GM20000 (cell line): ENCODE measurements at regions not wholly inside any gene's neighbourhood (a gene's known extent, or its start where the extent isn't known, plus 50 kb on each side); places are given as distances from the start of the nearest gene placed in this dataset.
"Not testable (repeated sequence)": the region's sequence is repeated elsewhere in the genome, so short reads cannot be mapped to it uniquely, and the experiment has no call there.

Source experiments
- DNase-seq: peaks from one replicate; pipeline ENCODE4 v3.0.0; 2012; ENCODE audit warnings: low spot score
- TF ChIP-seq, protein P1 (sequence below): IDR thresholded peaks from 2 replicates; pipeline ENCODE4 v1.5.1; 2012; ENCODE audit warnings: mild to moderate bottlenecking, control low read depth; ENCODE audit errors: extremely low read depth, missing control alignments

GRCh38 chr2:38243186-38243880 lies 133.7 kb downstream of the ATL2 start:
- TF ChIP-seq, protein P1, sequence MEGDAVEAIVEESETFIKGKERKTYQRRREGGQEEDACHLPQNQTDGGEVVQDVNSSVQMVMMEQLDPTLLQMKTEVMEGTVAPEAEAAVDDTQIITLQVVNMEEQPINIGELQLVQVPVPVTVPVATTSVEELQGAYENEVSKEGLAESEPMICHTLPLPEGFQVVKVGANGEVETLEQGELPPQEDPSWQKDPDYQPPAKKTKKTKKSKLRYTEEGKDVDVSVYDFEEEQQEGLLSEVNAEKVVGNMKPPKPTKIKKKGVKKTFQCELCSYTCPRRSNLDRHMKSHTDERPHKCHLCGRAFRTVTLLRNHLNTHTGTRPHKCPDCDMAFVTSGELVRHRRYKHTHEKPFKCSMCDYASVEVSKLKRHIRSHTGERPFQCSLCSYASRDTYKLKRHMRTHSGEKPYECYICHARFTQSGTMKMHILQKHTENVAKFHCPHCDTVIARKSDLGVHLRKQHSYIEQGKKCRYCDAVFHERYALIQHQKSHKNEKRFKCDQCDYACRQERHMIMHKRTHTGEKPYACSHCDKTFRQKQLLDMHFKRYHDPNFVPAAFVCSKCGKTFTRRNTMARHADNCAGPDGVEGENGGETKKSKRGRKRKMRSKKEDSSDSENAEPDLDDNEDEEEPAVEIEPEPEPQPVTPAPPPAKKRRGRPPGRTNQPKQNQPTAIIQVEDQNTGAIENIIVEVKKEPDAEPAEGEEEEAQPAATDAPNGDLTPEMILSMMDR, result no peak
- DNase-seq, result no peak

DNA sequence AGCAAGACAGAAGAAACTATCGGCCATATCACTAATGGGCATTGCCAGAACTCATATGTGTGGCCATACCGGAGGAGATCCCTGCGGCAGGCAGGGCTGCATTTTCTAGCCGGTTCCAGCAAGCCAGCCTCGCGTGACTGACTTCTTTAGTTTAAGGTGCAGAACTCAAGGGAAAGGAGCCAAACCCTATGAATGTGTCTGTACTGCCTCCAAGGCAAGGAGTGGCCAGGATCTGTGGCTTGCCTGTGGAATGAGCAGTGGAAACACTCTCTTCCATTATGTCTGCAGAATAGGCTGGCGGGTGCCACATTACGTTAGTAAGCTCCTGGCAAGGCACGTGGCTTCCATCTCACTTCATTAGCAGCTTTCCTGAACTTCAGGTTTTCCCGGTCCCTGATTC lies 137.6 kb downstream of the ATL2 start:
- TF ChIP-seq, protein P1, result no peak
- DNase-seq, result no peak

DNA sequence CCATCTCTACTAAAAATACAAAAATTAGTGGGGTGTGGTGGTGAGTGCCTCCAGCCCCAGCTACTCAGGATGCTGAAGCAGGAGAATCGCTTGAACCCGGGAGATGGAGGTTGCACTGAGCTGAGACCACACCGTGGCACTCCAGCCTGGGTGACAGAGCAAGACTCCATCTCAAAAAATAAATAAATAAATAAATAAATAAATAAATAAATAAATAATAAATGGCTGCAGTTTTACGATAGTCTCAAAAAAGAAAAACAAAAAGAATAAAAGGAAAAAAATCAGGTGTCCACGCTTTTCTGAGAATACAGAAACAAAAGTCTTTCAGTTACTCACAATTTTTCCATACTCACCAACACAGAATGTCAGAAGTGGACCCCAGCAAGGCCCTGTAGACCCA lies 138.4 kb downstream of the ATL2 start:
- DNase-seq, result not testable (repeated sequence)

GRCh38 chr2:38237311-38237710 lies 139.8 kb downstream of the ATL2 start:
- TF ChIP-seq, protein P1, result no peak
- no peak for DNase-seq

- TF ChIP-seq, protein P1, result no peak
- no peak for DNase-seq
Observed at GRCh38 chr2:38233231-38233983, 143.7 kb downstream of the ATL2 start.

DNA sequence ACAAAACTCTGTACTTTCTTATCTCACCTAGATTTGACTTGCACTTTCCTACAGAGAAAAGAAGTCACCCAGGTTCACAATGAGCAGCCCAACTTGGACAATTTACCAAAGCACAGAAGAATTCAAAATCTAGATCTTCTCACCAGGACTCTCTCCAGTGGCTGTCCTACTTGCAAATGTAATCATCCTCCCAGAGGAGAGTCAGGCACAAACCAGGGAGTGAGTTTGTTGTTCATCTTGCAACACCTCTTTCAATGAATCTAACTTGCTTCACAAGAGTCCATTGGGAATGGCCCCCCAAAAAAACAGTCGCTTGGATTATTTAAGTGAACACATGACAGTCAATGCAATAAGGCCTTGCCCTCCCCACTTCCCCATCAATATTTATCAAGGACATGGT lies 144.6 kb downstream of the ATL2 start:
- no peak for DNase-seq
- TF ChIP-seq, protein P1, result no peak

DNA sequence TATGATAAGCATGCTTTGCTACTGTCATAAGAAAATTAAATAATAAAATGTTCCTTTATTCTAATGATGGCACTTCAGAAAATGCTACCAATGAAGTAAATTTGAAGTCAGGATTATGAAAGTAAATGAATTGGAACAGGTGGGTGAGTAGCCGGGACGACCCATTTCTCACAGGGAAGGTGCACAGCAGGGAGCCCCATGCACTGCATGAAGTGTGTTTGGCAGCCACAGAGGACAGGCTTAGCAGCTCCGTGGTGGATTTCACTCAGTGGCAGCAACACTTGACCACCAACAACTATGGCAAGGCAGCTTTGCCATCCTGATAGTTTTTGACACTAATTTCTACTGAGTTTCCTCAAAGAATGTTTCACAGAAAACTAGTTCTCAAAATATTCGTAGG lies 146.3 kb downstream of the ATL2 start:
- TF ChIP-seq, protein P1, result no peak
- DNase-seq, result no peak
